ENCODE measurements at regions not wholly inside any gene's neighbourhood (a gene's known extent, or its start where the extent isn't known, plus 50 kb on each side); places are given as distances from the start of the nearest gene placed in this dataset.

GRCh38 chr5:19314840-19315239 is 673.2 kb downstream of the CDH18 start:
- FAIRE-seq (no peak), ATAC-seq (no peak; the same call in 2 of the 3 replicates), DNase-seq (ENCODE audit: extremely low read depth in 1 of 4, low spot score in 3 of 4) (no peak)
- intact Hi-C loops (cut with micrococcal nuclease) (no loop called here), in situ Hi-C loops (cut with MboI) (no loop called here)
- Histone ChIP-seq H3K4me3 (no peak overlapping the region), H3K4me1 (replicated peaks in 1 of 2; ENCODE audit: control insufficient read depth in 2 of 2, insufficient read depth in 2 of 2, low read length in 2 of 2) (no peaks in the 10 kb centered on the region), H3K79me2 (ENCODE audit: control insufficient read depth, insufficient read depth, low read length) (no peaks in the 10 kb centered on the region), H3K9me1 (ENCODE audit: control insufficient read depth, insufficient read depth, low read length) (no peaks in the 10 kb centered on the region), H4K20me1 (replicated peaks; ENCODE audit: control insufficient read depth, insufficient read depth, low read length) (no peaks in the 10 kb centered on the region), H3K27ac (ENCODE audit: extremely low read depth, low read depth, low read length) (no peak overlapping the region), H3K4me2 (ENCODE audit: insufficient read depth, low read length) (no peak overlapping the region), H3K9me3 (replicated peaks; ENCODE audit: control insufficient read depth, insufficient read depth, low read depth, low read length) (no peaks in the 10 kb centered on the region; the same call in 1 of the 2 replicates), H3K9ac (ENCODE audit: insufficient read depth in 1 of 2, low read depth in 2 of 2, low read length in 2 of 2) (no peak overlapping the region), H2AFZ (ENCODE audit: low read depth, low read length) (no peak overlapping the region), H3K36me3 (ENCODE audit: control insufficient read depth, insufficient read depth, low read length) (no peaks in the 10 kb centered on the region), H3K27me3 (ENCODE audit: control insufficient read depth in 2 of 2, insufficient read depth in 2 of 2, low read length in 2 of 2) (no peaks in the 10 kb centered on the region)
- 36% methylated on average over 1 of the region's 1 CpG for WGBS (ENCODE audit: insufficient coverage, low coverage, missing lambda C conversion rate)
- TF ChIP-seq TSHZ1 (CRISPR knock-in tag; IDR thresholded peaks at IDR 0.05) (no peak), NFIX (CRISPR knock-in tag; IDR thresholded peaks at IDR 0.05; ENCODE audit: low read depth) (no peak), SOX6 (IDR thresholded peaks at IDR 0.05) (no peak), PKNOX1 (IDR thresholded peaks at IDR 0.05) (no peak), CHAMP1 (IDR thresholded peaks at IDR 0.05) (no peak), NONO (IDR thresholded peaks at IDR 0.05; ENCODE audit: low read depth in 2 of 2, low read length in 1 of 2) (no peak), U2AF2 (optimal IDR thresholded peaks at IDR 0.05; ENCODE audit: low read depth, low read length) (no peak), ZKSCAN8 (CRISPR knock-in tag; IDR thresholded peaks at IDR 0.05) (no peak), FOXK2 (conservative IDR thresholded peaks at IDR 0.05 in 1 of 2, IDR thresholded peaks at IDR 0.05 in 1 of 2; ENCODE audit: low read depth in 2 of 2) (no peak), STAT5B (CRISPR knock-in tag; IDR thresholded peaks at IDR 0.05) (no peak)
- ChIA-PET POLR2A (no interaction called here), CTCF (ENCODE audit: low intra/inter-chr PET ratio) (no interaction called here)
- BruUV-seq (replicated peaks) = no TSS peak
